HG02884 (cell line): ENCODE measurements at regions not wholly inside any gene's neighbourhood (a gene's known extent, or its start where the extent isn't known, plus 50 kb on each side); places are given as distances from the start of the nearest gene placed in this dataset.
A peak's percentile ranks its signal among the peaks of the same experiment; 100 is the strongest.
"Not testable (repeated sequence)": the region's sequence is repeated elsewhere in the genome, so short reads cannot be mapped to it uniquely, and the experiment has no call there.

Experiments
- ATAC-seq: cut with Tn5 transposase; IDR thresholded peaks from one replicate; pipeline ENCODE4 v1.9.1; 2021; ENCODE audit warnings: mild to moderate bottlenecking, moderate library complexity; ENCODE audit not compliant: unreplicated experiment

DNA sequence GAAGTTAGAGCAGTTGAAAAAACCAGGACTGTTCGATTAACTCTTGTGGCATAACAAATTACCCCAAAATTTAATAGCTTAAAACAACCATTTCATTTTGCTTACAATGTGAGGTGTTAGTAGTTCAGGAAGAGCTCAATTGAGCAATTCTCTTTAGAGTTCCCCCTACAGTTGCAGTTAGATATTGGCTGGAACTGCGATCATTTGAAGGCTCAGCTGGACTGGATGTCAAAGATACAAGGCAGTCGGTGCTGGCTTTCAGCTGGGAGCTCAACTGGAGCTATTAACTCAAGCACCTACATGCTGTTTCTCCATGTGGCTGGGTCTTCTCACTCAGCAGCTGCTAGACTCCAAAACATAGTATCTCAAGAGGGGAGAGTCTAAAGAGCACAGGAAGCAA lies 96.0 kb upstream of the LOC128125822 start:
- ATAC-seq = no peak

DNA sequence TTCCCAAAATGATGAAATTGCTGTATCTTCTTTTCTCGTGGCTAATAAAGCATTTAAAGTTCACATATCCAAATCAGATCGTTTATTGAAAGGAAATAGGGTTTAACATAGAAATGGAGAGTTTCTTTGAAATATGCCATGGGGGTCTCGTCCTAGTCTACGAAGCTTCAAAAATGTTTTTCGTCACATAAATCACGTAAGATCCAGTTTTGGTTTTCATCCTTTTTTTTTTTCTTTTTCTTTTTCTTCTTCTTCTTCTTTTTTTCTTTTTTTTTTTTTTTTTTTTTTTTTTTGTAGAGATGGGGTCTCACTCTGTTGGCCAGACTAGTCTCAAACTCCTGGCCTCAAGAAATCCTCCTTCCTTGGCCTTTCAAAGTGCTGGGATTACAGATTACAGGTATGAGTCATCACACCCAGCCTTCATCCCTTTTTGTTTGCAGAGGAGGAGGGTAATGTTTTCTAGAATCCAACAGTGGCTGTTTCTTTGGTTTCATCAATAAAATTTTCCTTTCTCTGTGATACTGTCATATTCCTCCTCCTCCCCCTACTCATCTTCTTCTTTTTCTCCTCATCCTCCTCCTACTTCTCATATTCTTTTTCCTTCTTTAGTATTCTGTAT lies 94.7 kb upstream of the LOC128125822 start:
- ATAC-seq = no peak

DNA sequence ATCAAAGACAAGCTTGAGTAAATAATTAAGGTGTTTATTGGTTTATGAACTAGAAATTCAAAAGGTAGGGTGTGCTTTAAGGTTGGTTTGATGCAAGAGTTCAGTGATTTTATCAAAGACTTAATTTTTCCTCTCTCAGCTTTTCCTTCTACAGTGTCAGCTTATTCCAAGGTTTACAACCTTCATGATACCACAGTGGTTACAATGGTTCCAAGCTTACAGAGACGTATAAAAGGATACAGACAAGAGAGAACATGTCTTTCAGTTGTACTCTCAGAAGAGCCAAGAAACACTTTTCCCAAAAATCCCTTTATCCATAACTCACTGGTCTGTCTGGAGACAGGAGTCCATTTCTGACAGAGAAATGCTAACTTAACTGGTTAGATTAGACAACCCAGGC lies 93.5 kb upstream of the LOC128125822 start:
- ATAC-seq = no peak

DNA sequence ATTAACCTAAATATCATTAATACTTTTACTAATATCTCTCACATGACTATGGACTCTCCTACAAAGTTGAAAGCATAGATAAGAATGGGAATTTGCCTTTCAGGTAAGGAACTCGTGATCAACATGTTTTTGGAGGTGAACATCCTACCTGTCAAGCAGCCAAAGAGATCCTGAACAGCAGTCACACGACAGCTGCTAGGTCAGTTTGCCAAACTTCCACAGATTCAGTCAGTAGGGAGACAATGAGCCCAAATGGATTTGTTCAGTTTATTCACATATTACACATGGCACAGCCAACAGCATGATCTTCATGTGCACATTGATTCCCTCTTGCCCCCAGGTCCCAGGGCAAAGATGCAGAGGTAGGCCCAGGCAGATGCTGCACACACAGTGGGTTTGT lies 86.1 kb upstream of the LOC128125822 start:
- no peak for ATAC-seq

DNA sequence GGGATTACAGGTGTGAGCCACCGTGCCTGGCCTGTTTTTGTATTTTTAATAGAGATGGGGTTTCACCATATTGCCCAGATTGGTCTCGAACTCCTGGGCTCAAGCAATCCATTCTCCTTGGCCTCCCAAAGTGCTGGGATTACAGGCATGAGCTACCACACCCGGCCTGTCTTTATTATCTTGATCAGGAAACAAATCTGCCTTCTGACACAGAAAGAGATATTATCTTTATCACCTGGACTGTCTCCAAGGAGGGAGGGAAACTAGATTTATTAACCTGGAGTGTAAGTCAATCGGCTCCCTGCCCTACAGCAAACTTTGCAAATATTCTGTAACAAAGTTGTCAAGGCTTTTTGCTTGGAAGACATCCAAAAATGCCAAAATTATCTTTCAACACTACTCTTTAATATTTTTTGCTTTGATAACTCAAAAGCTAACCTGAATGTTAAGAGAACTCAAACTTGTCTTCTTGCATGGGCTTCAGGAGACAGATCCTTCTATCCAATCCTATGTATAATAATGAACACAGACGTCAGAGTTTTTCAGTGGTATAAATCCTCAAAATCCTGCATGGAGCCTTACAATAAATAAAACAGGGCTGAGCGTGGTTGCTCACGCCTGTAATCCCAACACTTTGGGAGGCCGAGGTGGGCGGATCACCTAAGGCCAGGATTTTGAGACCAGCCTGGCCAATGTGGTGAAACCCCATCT lies 85.0 kb upstream of the LOC128125822 start:
- ATAC-seq = no peak

DNA sequence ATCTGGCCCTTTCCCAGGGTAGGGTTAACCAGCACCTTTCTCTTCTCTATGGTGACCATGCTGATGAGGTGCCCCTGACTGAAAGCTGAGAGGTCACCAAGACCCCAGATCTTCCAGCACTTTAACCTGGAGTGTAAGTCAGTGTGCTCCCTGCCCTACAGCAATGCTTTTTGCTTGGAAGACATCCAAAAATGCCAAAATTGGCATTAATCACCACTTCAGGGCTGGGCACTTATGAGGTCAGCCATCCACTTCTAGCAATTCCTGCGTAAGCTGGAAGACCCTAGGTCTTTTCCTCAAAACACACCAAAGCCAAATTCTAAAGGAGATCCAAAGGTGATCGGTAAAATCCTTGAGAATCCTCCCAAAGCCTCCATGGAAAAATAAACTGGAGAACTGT lies 81.2 kb upstream of the LOC128125822 start:
- ATAC-seq = no peak

DNA sequence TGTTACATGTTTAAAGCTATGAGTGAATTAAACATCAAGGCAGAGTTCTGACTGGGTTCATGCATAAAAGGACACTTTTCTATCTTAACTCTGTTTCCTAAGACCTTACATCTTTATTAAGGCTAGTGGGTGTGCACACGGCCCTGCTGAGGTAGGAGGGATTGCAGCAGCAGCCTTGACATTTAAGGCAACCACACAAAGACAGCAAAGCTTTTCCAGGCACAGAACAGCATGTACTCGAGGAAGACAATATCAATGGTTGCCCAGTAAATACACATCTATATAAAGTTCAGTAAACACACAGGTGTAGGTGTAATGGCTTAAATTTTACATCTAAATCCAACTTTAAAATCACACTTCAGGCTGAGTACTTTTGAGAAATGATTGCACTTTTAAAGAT lies 79.8 kb upstream of the LOC128125822 start:
- ATAC-seq = no peak

DNA sequence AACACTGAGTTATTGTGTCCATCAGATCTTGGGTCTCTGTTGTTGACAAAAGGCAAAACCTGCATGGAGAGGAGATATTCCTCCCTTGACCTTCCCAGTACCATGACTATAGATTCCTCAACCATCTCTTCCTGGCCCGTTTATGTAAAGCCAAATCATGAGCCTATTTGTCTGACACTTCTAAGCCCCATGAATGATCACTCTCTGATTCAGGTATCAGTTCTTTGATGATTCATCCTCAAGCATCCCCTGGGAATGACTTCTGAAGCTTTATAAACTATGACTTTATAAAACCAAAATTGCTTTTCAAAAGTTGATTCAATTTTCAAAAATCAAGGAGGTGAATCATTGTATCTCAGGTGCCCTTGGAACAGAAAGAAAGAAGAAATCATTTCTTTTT lies 78.7 kb upstream of the LOC128125822 start:
- no peak for ATAC-seq

DNA sequence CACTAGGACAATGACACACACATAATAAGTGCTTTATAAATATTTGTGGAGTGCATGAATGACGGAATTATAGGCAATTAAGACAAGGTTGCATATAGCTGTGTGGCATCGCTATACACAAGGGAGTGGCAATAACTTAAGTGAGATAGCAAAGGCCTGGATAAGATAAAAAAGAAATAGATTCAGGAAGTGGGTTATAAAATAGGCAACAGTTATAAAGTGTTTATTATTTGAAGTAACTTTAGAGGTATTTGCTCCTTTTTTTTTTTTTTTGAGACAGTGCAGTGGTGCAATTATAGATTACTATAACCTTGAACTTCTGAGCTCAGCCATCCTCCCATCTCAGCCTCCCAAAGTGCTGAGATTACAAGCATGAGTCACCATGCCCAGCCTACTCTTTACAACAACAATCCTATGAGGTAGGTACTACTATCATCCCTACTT lies 75.9 kb upstream of the LOC128125822 start:
- ATAC-seq = no peak

DNA sequence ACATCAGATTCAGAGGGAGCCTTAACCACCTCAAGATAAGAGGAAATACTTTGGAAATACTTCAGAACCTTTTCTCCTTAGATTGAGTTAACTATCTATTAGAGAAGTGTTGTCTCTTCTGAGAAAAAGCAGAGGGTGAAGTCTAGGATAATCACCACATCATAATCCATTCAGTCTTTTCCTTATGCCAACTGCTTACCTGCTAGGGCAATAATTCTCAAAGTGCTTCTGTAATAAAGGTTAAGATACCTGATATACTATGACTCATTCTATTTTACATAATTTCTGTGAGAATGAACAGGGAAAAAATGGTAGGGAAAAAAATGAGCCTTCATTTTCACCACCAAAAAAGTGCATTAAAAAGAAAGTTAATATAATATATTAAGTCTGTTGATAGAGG lies 70.1 kb upstream of the LOC128125822 start:
- ATAC-seq = no peak

DNA sequence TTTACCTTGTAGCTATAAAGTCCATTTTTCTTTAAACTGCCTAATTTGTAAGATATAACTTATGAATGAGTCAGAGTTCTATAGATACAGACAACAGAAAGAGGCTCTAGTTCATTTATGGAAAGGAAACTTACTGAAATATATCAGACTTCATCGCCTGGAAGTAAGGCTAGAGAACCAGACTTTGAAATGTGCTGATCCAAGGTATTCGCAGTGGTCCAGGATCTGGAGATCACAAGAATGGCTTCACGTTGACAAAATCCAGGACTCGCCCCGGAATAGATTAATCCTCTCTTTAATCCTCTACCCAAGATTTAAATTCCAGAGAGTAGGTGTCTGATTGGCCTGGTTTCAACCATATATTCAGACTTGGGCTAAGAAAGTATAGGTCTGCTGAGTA lies 69.1 kb upstream of the LOC128125822 start:
- ATAC-seq = no peak

DNA sequence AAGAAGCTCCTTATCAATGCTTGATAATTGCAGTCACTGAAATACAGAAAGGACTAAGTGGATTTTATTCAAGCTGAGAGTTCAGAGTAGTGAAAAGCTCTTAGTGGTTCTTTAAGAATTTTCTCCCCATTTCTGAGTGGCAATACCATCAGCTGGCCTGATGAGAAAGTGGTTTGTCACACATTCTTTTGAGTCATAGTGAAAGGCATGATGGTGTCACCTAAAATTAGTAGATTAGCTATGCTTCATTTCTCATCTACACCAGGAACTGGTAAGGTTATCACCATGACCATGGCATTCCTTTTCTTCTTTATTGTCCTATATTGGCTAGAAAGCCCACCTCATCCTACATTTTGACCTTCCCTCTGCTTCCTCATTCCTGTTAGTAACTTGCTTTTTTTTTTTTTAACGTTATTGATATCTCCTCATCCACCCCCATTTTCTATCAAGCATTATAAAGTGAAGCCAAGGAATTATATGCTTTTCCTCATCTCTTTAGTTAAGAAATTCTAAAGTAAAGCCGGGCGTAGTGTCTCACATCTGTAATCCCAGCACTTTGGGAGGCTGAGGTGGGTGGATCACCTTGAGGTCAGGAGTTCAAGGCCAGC lies 67.4 kb upstream of the LOC128125822 start:
- ATAC-seq = peak; percentile 97

DNA sequence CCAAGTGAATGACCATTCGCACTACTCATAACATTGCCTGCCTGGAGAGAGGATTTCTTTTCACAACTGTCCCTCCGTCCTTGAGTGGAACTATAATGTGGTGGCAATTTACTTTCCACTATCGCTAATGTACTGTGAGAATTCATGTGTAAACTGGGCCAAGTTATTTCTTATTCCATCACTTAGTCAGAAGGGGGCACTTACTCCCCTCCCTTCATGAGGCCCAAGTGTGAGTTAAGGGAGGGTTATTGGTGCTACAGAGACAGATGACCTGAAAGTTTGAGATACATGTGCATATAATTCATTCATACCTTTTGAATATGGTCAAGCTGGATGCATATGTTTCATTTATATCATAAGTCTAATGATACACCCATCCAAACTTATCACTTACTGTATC lies 65.2 kb upstream of the LOC128125822 start:
- no peak for ATAC-seq

DNA sequence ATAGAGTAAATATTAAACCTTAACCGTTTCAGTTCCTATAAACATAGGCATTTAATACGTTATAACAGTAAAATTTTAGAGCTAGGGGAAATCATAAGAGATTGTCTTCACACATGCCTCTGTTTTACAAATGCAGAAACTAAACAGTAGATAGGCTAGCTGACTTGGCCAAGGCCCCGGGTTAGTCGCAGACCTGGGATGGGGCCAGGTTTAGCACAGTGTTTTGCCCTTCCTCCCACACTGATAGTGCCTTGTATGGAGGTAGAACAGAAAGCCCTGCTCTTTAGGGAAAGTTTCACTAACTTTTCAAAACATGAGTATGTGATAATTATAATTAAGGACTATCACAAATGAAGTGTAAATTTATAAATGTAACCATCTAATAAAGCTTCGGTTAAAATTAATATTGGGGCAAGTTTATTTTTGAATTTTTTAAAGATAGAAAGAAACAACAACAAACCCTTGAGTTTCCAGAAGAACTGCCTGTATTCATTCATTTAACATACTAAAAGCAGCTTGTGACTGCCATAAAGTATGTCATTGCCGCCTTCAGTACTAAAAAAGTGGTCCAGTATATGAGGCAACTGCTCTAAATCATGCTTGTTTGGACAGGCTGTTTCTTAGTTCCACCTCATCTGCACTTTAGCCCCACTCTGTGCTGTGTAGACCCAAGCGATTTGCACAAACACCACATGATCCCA lies 62.5 kb upstream of the LOC128125822 start:
- ATAC-seq = peak; percentile 30

DNA sequence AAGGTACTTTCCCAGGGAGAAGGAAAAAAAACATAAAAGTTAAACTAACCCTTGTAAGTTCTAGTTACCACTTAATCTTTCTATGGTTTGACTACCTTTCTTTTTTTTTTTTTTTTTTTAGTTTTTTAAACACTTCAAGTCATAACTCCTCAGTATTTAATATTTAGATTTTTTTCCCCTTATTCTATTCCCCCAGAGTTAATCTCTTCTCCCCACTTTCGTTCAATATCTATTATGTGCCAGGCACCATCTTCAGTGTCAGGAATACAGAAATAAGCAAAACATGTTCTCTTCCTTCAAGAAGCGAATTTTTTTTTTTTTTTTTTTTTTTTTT lies 62.0 kb upstream of the LOC128125822 start:
- no peak for ATAC-seq

DNA sequence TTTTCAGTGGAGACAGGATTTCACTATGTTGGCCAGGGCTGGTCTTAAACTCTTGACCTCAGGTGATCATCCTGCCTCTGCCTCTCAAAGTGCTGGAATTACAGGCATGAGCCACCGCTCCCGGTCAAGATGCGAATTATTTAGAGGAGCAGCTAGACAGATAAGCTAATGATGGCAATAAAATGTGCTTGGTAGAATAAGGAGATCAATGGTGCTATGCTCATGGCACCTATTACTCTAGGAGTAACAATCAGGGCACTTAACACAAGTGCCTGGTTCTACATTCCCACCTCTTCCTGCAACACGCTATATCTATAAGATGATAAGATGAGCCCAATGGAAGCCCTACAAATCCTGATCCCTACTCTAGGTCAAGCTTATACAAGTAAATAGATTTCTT lies 61.4 kb upstream of the LOC128125822 start:
- ATAC-seq = no peak

DNA sequence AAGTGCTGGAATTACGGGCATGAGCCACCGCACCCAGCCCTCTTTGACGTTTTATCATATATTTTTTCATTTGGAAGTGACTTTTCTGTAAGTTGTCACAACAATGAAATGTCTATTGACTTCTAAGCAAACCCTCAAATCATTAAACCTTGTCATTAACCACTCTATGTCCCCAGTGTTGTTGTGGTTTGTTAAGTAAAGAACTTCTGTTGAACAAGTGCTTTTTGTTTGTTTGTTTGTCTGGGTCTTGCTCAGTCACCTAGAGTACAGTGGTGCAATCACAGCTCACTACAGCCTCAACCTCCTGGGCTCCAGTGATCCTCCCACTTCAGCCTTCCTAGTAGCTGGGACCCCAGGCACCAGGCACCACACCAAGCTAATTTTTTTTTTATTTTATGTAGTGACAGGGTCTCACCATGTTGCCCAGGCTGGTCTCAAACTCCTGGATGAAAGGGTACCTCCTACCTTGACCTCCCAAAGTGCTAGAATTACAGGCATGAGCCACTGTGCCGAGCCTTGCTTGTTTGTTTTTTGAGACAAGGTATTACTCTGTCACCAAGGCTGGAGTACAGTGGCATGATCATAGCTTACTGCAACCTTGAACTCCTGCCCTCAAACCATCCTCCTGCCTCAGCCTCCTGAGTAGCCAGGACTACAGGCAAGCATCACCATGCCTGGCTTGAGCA lies 57.6 kb upstream of the LOC128125822 start:
- no peak for ATAC-seq

DNA sequence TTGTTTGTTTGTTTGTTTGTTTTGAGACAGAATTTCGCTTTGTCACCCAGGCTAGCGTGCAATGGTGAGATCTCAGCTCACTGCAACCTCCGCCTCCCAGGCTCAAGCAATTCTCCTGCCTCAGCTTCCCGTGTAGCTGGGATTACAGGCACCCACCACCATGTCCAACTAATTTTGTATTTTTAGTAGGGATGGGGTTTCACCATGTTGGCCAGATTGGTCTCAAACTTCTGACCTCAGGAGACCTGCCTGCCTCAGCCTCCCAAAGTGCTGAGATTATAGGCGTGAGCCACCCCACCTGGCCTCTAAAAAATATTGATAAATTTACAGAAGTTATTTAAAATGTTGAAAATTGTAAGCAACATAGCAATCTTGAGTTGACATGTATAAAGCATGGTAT lies 57.1 kb upstream of the LOC128125822 start:
- ATAC-seq = not testable (repeated sequence)

DNA sequence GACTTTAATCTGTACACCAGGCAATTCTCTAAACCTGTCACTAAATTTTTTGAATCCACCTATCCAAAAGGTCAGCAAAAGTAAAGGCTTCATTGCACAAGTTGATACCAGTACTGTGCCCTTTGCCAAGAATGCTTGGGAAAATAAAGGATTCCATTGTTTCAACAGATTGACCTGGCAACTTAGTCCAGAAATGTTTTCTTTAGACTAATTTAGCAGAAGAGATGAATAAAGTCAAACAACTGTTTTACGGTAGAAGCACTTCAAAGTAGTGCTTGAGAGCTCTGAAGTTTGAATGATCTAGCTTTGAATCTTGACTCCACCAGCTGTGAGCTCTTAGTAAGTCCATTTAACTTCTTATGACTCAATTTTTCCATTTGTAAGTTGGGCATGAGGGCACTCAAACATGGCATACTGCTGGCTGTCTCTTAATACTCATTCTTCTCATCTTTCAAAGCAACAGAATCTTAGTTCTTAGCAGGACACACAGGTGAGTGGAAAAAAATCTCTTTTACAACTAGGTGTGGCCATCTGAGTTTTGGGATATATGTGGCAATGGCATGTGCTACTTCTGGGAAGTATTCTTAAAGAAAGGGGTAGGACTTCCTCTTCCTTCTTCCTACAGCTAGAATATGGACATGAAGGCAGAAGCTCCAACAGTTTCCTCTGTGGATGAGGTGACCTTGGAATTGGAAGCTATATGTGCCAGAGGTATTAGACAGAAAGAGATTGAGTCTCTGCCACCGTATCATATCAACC lies 55.9 kb upstream of the LOC128125822 start:
- no peak for ATAC-seq

DNA sequence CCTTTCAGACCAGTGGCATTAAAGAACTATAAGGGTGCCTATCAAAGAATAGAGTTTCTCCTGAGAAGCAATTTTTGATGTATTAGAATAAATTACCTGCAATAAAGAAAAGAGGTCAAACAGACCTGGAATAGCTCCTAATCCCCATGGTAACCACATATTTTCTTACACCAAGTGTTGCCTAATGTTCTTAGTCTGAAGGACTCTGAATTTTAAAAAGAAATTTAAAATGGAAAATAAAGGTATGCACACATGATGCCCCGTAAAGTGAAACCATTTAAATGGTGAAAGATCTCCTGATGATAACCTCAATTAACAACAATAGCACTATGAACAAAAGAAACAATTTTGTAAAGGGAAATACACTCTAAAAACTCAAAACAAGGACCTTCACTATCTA lies 55.1 kb upstream of the LOC128125822 start:
- no peak for ATAC-seq
